ENCODE measurements at regions not wholly inside any gene's neighbourhood (a gene's known extent, or its start where the extent isn't known, plus 50 kb on each side); places are given as distances from the start of the nearest gene placed in this dataset.

- TF ChIP-seq, protein P1, sequence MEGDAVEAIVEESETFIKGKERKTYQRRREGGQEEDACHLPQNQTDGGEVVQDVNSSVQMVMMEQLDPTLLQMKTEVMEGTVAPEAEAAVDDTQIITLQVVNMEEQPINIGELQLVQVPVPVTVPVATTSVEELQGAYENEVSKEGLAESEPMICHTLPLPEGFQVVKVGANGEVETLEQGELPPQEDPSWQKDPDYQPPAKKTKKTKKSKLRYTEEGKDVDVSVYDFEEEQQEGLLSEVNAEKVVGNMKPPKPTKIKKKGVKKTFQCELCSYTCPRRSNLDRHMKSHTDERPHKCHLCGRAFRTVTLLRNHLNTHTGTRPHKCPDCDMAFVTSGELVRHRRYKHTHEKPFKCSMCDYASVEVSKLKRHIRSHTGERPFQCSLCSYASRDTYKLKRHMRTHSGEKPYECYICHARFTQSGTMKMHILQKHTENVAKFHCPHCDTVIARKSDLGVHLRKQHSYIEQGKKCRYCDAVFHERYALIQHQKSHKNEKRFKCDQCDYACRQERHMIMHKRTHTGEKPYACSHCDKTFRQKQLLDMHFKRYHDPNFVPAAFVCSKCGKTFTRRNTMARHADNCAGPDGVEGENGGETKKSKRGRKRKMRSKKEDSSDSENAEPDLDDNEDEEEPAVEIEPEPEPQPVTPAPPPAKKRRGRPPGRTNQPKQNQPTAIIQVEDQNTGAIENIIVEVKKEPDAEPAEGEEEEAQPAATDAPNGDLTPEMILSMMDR (IDR thresholded peaks at IDR 0.05; ENCODE audit: low read depth, low read length, poor library complexity, severe bottlenecking): no peak
- no peak for TF ChIP-seq EZH2phosphoT487 (IDR thresholded peaks at IDR 0.05; ENCODE audit: borderline replicate concordance, low read length)
Observed at GRCh38 chr10:131656431-131656841, 244.4 kb upstream of the PPP2R2D start.

Measured in DOHH2 (cell line).